HepG2 (cell line): ENCODE measurements at regions not wholly inside any gene's neighbourhood (a gene's known extent, or its start where the extent isn't known, plus 50 kb on each side); places are given as distances from the start of the nearest gene placed in this dataset.

Experiments
- ATAC-seq: fragments of 200-7000 bp; cut with Tn5 transposase; 3 replicates; pipeline ENCODE4 v1.9.1; 2020; ENCODE audit warnings: mild to moderate bottlenecking, moderate library complexity
- BruUV-seq: library from RNA; stranded (reverse); fragments of 400-500 nt; replicated peaks from 2 replicates; lab custom pipeline; 2021; lab: Mats Ljungman, UMichigan
- CTCF ChIA-PET: fragments of 300-600 bp; formaldehyde crosslinking; extraction: SDS; loops from one replicate; lab custom pipeline; 2021; ENCODE audit warnings: low total read pairs, inconsistent platforms, low intra/inter-chr PET ratio; lab: Yijun Ruan, JAX
- POLR2A ChIA-PET: fragments of 350-600 bp; sonication (Branson Sonifier 250); formaldehyde crosslinking; loops from one replicate; lab custom pipeline; 2020; ENCODE audit warnings: antibody characterized with exemption, inconsistent platforms; lab: Yijun Ruan, JAX
- DNase-seq: peaks from one replicate; pipeline ENCODE4 v3.0.0-alpha.2; 2015; ENCODE audit warnings: low spot score
- FAIRE-seq: peaks from 3 replicates; lab custom pipeline; 2011; peaks lifted over from hg19 to GRCh38; lab: Jason Lieb, UNC
- H2AFZ ChIP-seq: one replicate; pipeline ENCODE4 v1.6.1; 2011; ENCODE audit warnings: low read length, inconsistent platforms
- H3K27ac ChIP-seq: fragments of 300-600 bp; 3 replicates; pipeline ENCODE4 v1.8.0; 2011; ENCODE audit warnings: mixed run types, mild to moderate bottlenecking, mixed read lengths, low read length, inconsistent platforms; ENCODE audit not compliant: insufficient read depth; ENCODE audit errors: extremely low read length
- H3K27me3 ChIP-seq, 2 experiments: fragments of 200-600 bp in 1 of 2; 2 replicates in 1 of 2; 3 replicates in 1 of 2; pipeline versions ENCODE4 v1.6.0 to v1.8.0; 2011; ENCODE audit warnings: low read length in 2 of 2, mild to moderate bottlenecking in 2 of 2, moderate library complexity in 2 of 2, inconsistent platforms in 1 of 2; ENCODE audit not compliant: insufficient read depth in 2 of 2, control insufficient read depth in 1 of 2
- H3K36me3 ChIP-seq, 2 experiments: fragments of 200-600 bp in 1 of 2; replicated peaks in 1 of 2; 2 replicates in 1 of 2; 3 replicates in 1 of 2; pipeline versions ENCODE4 v1.5.1 to v1.8.0; 2011; ENCODE audit warnings: low read length in 2 of 2, inconsistent platforms in 1 of 2; ENCODE audit not compliant: insufficient read depth in 2 of 2, control insufficient read depth in 1 of 2
- H3K4me1 ChIP-seq: 2 replicates; pipeline ENCODE4 v1.5.1; 2012; ENCODE audit warnings: low read length, inconsistent platforms; ENCODE audit not compliant: insufficient read depth
- H3K4me2 ChIP-seq: 2 replicates; pipeline ENCODE4 v1.6.0; 2011; ENCODE audit warnings: low read depth, low read length, inconsistent platforms
- H3K4me3 ChIP-seq, 3 experiments: fragments of 200-600 bp in 1 of 3; sonication (generic), shearing (Covaris generic) in 1 of 3; replicated peaks in 1 of 3; 2 replicates each; pipeline ENCODE4 v1.5.1; 2011 to 2016; ENCODE audit warnings: low read length in 3 of 3, inconsistent platforms in 2 of 3, low read depth in 2 of 3, mild to moderate bottlenecking in 2 of 3, control low read depth in 1 of 3, mixed read lengths in 1 of 3; ENCODE audit not compliant: insufficient read depth in 1 of 3
- H3K79me2 ChIP-seq: one replicate; pipeline ENCODE4 v1.6.1; 2011; ENCODE audit warnings: low read length, inconsistent platforms; ENCODE audit not compliant: insufficient read depth
- H3K9ac ChIP-seq: 2 replicates; pipeline ENCODE4 v1.6.0; 2011; ENCODE audit warnings: mild to moderate bottlenecking, low read depth, low read length, inconsistent platforms; ENCODE audit not compliant: insufficient read depth
- H3K9me3 ChIP-seq: 2 replicates; pipeline ENCODE4 v1.5.1; 2012; ENCODE audit warnings: mild to moderate bottlenecking, low read length
- H4K20me1 ChIP-seq: 2 replicates; pipeline ENCODE4 v1.6.0; 2011; ENCODE audit warnings: inconsistent platforms, mild to moderate bottlenecking, low read length, moderate library complexity; ENCODE audit not compliant: insufficient read depth
- ETS1 ChIP-seq: sonication (generic); formaldehyde crosslinking; IDR thresholded peaks from 2 replicates; pipeline ENCODE4 v1.4.0; 2020; ENCODE audit warnings: missing genetic modification reagents
- SUZ12 ChIP-seq: fragments of 150-350 bp; IDR thresholded peaks from 2 replicates; pipeline ENCODE4 v1.6.1; 2014; ENCODE audit warnings: low read depth, low read length
- TCF7 ChIP-seq: sonication (generic); IDR thresholded peaks from 2 replicates; pipeline ENCODE4 v1.6.1; 2016; ENCODE audit warnings: antibody characterized with exemption, low read depth
- TEAD2 ChIP-seq: sonication (generic); formaldehyde crosslinking; IDR thresholded peaks from 2 replicates; pipeline ENCODE4 v1.9.0; 2021; ENCODE audit warnings: missing genetic modification reagents
- TEAD3 ChIP-seq: optimal IDR thresholded peaks from 2 replicates; pipeline ENCODE3; 2016; ENCODE audit warnings: borderline replicate concordance
- ZFX ChIP-seq: sonication (generic); formaldehyde crosslinking; IDR thresholded peaks from 2 replicates; pipeline ENCODE4 v1.4.0; 2020; ENCODE audit warnings: mild to moderate bottlenecking, low read depth, missing genetic modification reagents, moderate library complexity
- ZNF264 ChIP-seq: sonication (generic); formaldehyde crosslinking; IDR thresholded peaks from 2 replicates; pipeline ENCODE4 v1.4.0; 2020; ENCODE audit warnings: missing genetic modification reagents
- ZNF383 ChIP-seq: sonication (generic); formaldehyde crosslinking; IDR thresholded peaks from 2 replicates; pipeline ENCODE4 v1.4.0; 2020; ENCODE audit warnings: missing genetic modification reagents, mild to moderate bottlenecking, borderline replicate concordance
- ZNF703 ChIP-seq: sonication (generic); formaldehyde crosslinking; IDR thresholded peaks from 2 replicates; pipeline ENCODE4 v1.5.1; 2020; ENCODE audit warnings: missing genetic modification reagents, mild to moderate bottlenecking, moderate library complexity, borderline replicate concordance
- WGBS: methylation state at CpG from one replicate; pipeline ENCODE4 v1.1.6; 2017; ENCODE audit warnings: low lambda C conversion rate; 5-methylcytosine and 5-hydroxymethylcytosine counted together
- in situ Hi-C: cut with HindIII; loops from 2 replicates; pipeline ENCODE4 v1.10.0; 2017; ENCODE audit warnings: low pct_unique_long_range_greater_than_20kb; ENCODE audit not compliant: extremely low pct_ligation_motif_present
- intact Hi-C: fragments of 100-400 bp; cut with micrococcal nuclease; formaldehyde crosslinking; loops from one replicate; pipeline ENCODE4 v1.10.0; 2022; ENCODE audit not compliant: unreplicated experiment
- TF ChIP-seq, protein P1 (sequence below): sonication (generic); formaldehyde crosslinking; IDR thresholded peaks from 2 replicates; pipeline ENCODE4 v1.4.0; 2020; ENCODE audit warnings: missing genetic modification reagents, borderline replicate concordance

DNA sequence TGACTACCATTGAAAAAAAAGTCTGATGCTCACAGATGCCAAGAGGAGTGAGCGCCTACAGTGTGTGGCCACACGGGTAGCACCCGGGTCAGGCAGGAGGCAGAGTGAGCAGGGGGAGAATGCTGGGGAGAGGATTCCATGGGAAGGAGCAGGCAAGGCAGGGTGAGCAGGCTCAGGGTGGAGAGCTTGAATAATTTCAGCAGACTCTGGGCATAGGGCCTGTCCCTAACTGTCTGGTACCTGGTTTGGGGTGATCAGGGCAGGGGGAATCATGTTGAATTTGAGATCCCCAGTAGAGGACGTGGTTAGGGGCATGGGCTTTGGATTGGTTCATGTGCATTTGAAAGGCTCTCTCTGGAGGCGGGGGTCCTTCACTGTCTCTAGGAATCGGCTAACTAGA is 51.2 kb upstream of the TLR3 start:
- TF ChIP-seq, protein P1, sequence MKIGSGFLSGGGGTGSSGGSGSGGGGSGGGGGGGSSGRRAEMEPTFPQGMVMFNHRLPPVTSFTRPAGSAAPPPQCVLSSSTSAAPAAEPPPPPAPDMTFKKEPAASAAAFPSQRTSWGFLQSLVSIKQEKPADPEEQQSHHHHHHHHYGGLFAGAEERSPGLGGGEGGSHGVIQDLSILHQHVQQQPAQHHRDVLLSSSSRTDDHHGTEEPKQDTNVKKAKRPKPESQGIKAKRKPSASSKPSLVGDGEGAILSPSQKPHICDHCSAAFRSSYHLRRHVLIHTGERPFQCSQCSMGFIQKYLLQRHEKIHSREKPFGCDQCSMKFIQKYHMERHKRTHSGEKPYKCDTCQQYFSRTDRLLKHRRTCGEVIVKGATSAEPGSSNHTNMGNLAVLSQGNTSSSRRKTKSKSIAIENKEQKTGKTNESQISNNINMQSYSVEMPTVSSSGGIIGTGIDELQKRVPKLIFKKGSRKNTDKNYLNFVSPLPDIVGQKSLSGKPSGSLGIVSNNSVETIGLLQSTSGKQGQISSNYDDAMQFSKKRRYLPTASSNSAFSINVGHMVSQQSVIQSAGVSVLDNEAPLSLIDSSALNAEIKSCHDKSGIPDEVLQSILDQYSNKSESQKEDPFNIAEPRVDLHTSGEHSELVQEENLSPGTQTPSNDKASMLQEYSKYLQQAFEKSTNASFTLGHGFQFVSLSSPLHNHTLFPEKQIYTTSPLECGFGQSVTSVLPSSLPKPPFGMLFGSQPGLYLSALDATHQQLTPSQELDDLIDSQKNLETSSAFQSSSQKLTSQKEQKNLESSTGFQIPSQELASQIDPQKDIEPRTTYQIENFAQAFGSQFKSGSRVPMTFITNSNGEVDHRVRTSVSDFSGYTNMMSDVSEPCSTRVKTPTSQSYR (CRISPR knock-in tag) = no peak
- TF ChIP-seq TEAD3 (CRISPR knock-in tag) (no peak), ZFX (CRISPR knock-in tag) (no peak), TCF7 (no peak), SUZ12 (no peak), ZNF383 (CRISPR knock-in tag) (no peak), ZNF703 (CRISPR knock-in tag) (no peak), TEAD2 (CRISPR knock-in tag) (no peak), ETS1 (CRISPR knock-in tag) (no peak), ZNF264 (no peak)
- Histone ChIP-seq H3K79me2 (no peaks in the 10 kb centered on the region), H3K4me1 (peaks cover 4% of the 10 kb centered on the region; the same call in 1 of the 2 replicates), H3K9me3 (no peaks in the 10 kb centered on the region), H3K36me3 (no peaks in the 10 kb centered on the region), H3K9ac (no peak overlapping the region), H2AFZ (no peak overlapping the region), H3K27ac (no peak overlapping the region), H3K4me3 (no peak overlapping the region), H3K4me2 (no peak overlapping the region), H3K27me3 (peaks cover 3 to 4% of the 10 kb centered on the region in 2 experiments; a peak in 3 of 5 replicates), H4K20me1 (no peaks in the 10 kb centered on the region)
- ChIA-PET POLR2A (no interaction called here), CTCF (no interaction called here)
- in situ Hi-C loops (no loop called here), intact Hi-C loops (no loop called here)
- BruUV-seq = no TSS peak
- FAIRE-seq (no peak), DNase-seq (no peak), ATAC-seq (no peak)
- WGBS = 36% methylated on average over 5 of the region's 6 CpGs
